Adipocyte (in vitro differentiated cells): ENCODE measurements at regions not wholly inside any gene's neighbourhood (a gene's known extent, or its start where the extent isn't known, plus 50 kb on each side); places are given as distances from the start of the nearest gene placed in this dataset.

ENCODE experiments used
- DNase-seq: peaks from one replicate; pipeline ENCODE4 v3.0.0-alpha.2; 2015; ENCODE audit warnings: low read depth
- H3K27me3 ChIP-seq: replicated peaks from 2 replicates; pipeline ENCODE4 v1.7.0; 2013; ENCODE audit warnings: mild to moderate bottlenecking, low read length, moderate library complexity; ENCODE audit not compliant: control insufficient read depth, insufficient read depth
- H3K36me3 ChIP-seq: 2 replicates; pipeline ENCODE4 v1.7.0; 2013; ENCODE audit warnings: low read length, mild to moderate bottlenecking, moderate library complexity; ENCODE audit not compliant: control insufficient read depth, insufficient read depth, severe bottlenecking
- H3K4me1 ChIP-seq: 2 replicates; pipeline ENCODE4 v1.7.0; 2013; ENCODE audit warnings: mild to moderate bottlenecking, low read length, moderate library complexity; ENCODE audit not compliant: control insufficient read depth, insufficient read depth
- H3K4me3 ChIP-seq: 2 replicates; pipeline ENCODE4 v1.7.0; 2013; ENCODE audit warnings: mild to moderate bottlenecking, low read length, moderate library complexity
- H3K9ac ChIP-seq: 2 replicates; pipeline ENCODE4 v1.7.0; 2013; ENCODE audit warnings: mild to moderate bottlenecking, low read length, moderate library complexity
- H3K9me3 ChIP-seq: 2 replicates; pipeline ENCODE4 v1.7.0; 2013; ENCODE audit warnings: mild to moderate bottlenecking, low read length, moderate library complexity; ENCODE audit not compliant: control insufficient read depth

GRCh38 chr6:169897601-169898358 is 146.4 kb downstream of the ERMARD start:
- DNase-seq: no peak
- H3K27me3 ChIP-seq: no peaks in the 10 kb centered on the region
- no peaks in the 10 kb centered on the region for H3K9me3 ChIP-seq
- no peak overlapping the region for H3K9ac ChIP-seq
- H3K4me1 ChIP-seq: no peaks in the 10 kb centered on the region
- H3K36me3 ChIP-seq: no peaks in the 10 kb centered on the region
- H3K4me3 ChIP-seq: no peak overlapping the region

GRCh38 chr6:169896826-169897456 is 145.5 kb downstream of the ERMARD start:
- peaks cover 4% of the 10 kb centered on the region for H3K9me3 ChIP-seq
- H3K9ac ChIP-seq: no peak overlapping the region
- H3K4me1 ChIP-seq: no peaks in the 10 kb centered on the region
- no peak for DNase-seq
- H3K36me3 ChIP-seq: no peaks in the 10 kb centered on the region
- no peaks in the 10 kb centered on the region for H3K27me3 ChIP-seq
- no peak overlapping the region for H3K4me3 ChIP-seq

GRCh38 chr6:169895926-169896761 is 144.7 kb downstream of the ERMARD start:
- H3K9ac ChIP-seq: no peak overlapping the region
- no peaks in the 10 kb centered on the region for H3K27me3 ChIP-seq
- H3K36me3 ChIP-seq: no peaks in the 10 kb centered on the region
- DNase-seq: no peak
- no peaks in the 10 kb centered on the region for H3K4me1 ChIP-seq
- peaks cover 7% of the 10 kb centered on the region for H3K9me3 ChIP-seq
- H3K4me3 ChIP-seq: no peak overlapping the region

- H3K36me3 ChIP-seq: no peaks in the 10 kb centered on the region
- no peak overlapping the region for H3K4me3 ChIP-seq
- DNase-seq: no peak
- H3K9ac ChIP-seq: no peak overlapping the region
- no peaks in the 10 kb centered on the region for H3K27me3 ChIP-seq
- no peaks in the 10 kb centered on the region for H3K4me1 ChIP-seq
- peaks cover 7% of the 10 kb centered on the region for H3K9me3 ChIP-seq
Observed at GRCh38 chr6:169895000-169895759, 143.8 kb downstream of the ERMARD start.

GRCh38 chr6:169894377-169894960 is 143.0 kb downstream of the ERMARD start:
- H3K4me1 ChIP-seq: no peaks in the 10 kb centered on the region
- no peak for DNase-seq
- H3K36me3 ChIP-seq: no peaks in the 10 kb centered on the region
- no peak overlapping the region for H3K9ac ChIP-seq
- no peak overlapping the region for H3K4me3 ChIP-seq
- H3K9me3 ChIP-seq: peaks cover 7% of the 10 kb centered on the region
- peaks cover 3% of the 10 kb centered on the region for H3K27me3 ChIP-seq

GRCh38 chr6:169893624-169894023 is 142.2 kb downstream of the ERMARD start:
- Histone ChIP-seq H3K4me3 (no peak overlapping the region), H3K9ac (no peak overlapping the region), H3K36me3 (no peaks in the 10 kb centered on the region), H3K9me3 (peaks cover 7% of the 10 kb centered on the region), H3K27me3 (peaks cover 7% of the 10 kb centered on the region), H3K4me1 (no peaks in the 10 kb centered on the region)
- DNase-seq: no peak

- no peaks in the 10 kb centered on the region for H3K36me3 ChIP-seq
- H3K9ac ChIP-seq: no peak overlapping the region
- no peak overlapping the region for H3K4me3 ChIP-seq
- DNase-seq: no peak
- no peaks in the 10 kb centered on the region for H3K4me1 ChIP-seq
- H3K27me3 ChIP-seq: peaks cover 7% of the 10 kb centered on the region
- H3K9me3 ChIP-seq: peaks cover 7% of the 10 kb centered on the region
Observed at GRCh38 chr6:169891846-169892245, 140.4 kb downstream of the ERMARD start.

- Histone ChIP-seq H3K9ac (no peak overlapping the region), H3K27me3 (peaks cover 7% of the 10 kb centered on the region), H3K4me3 (no peak overlapping the region), H3K9me3 (peaks cover 7% of the 10 kb centered on the region), H3K4me1 (no peaks in the 10 kb centered on the region), H3K36me3 (no peaks in the 10 kb centered on the region)
- no peak for DNase-seq
Observed at GRCh38 chr6:169891421-169891820, 140.0 kb downstream of the ERMARD start.

- Histone ChIP-seq H3K27me3 (peaks cover 9% of the 10 kb centered on the region), H3K4me1 (no peaks in the 10 kb centered on the region), H3K9me3 (peaks cover 7% of the 10 kb centered on the region), H3K4me3 (no peak overlapping the region), H3K9ac (no peak overlapping the region), H3K36me3 (no peaks in the 10 kb centered on the region)
- DNase-seq: no peak
Observed at GRCh38 chr6:169890901-169891300, 139.5 kb downstream of the ERMARD start.

GRCh38 chr6:169890049-169890448 is 138.6 kb downstream of the ERMARD start:
- no peak overlapping the region for H3K4me3 ChIP-seq
- no peak for DNase-seq
- no peaks in the 10 kb centered on the region for H3K4me1 ChIP-seq
- H3K9ac ChIP-seq: no peak overlapping the region
- no peaks in the 10 kb centered on the region for H3K36me3 ChIP-seq
- peaks cover 15% of the 10 kb centered on the region for H3K27me3 ChIP-seq
- H3K9me3 ChIP-seq: peaks cover 14% of the 10 kb centered on the region
